ENCODE measurements at regions not wholly inside any gene's neighbourhood (a gene's known extent, or its start where the extent isn't known, plus 50 kb on each side); places are given as distances from the start of the nearest gene placed in this dataset.

- intact Hi-C loops (cut with DNase I) = no loop called here
- no peaks in the 10 kb centered on the region for H3K27me3 ChIP-seq
- DNase-seq (ENCODE audit: low spot score in 2 of 2) = no peak
Measured at GRCh38 chr22:22184277-22184807, 60.2 kb upstream of the VPREB1 start.

DNA sequence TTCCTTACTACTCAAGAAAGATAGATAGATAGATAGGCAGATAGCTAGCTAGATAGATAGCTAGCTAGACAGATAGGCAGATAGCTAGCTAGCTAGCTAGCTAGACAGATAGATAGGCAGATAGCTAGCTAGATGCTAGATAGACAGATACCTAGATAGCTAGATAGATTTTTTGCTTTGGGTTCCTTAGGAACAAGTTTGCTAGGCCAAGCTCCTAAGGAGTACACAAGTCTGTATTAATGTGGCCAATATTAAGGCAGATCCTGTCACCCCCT, 61.7 kb upstream of the VPREB1 start:
- H3K9me3 ChIP-seq = no peaks in the 10 kb centered on the region
- H3K27ac ChIP-seq = no peak overlapping the region
- intact Hi-C loops (cut with DNase I) = no loop called here
- H3K4me1 ChIP-seq = no peaks in the 10 kb centered on the region
- DNase-seq (ENCODE audit: low spot score in 2 of 2) = no peak
- TF ChIP-seq CTCF (IDR thresholded peaks at IDR 0.05) = no peak
- no peaks in the 10 kb centered on the region for H3K36me3 ChIP-seq
- no peaks in the 10 kb centered on the region for H3K27me3 ChIP-seq
- no peak overlapping the region for H3K4me3 ChIP-seq

More at GRCh38 chr22:22184277-22184807, 60.2 kb upstream of the VPREB1 start:
- TF ChIP-seq CTCF (IDR thresholded peaks at IDR 0.05) = no peak
- Histone ChIP-seq H3K4me3 (no peak overlapping the region), H3K36me3 (no peaks in the 10 kb centered on the region), H3K9me3 (no peaks in the 10 kb centered on the region), H3K4me1 (no peaks in the 10 kb centered on the region), H3K27ac (no peak overlapping the region)

- Histone ChIP-seq H3K27me3 (no peaks in the 10 kb centered on the region), H3K27ac (no peak overlapping the region), H3K4me3 (no peak overlapping the region), H3K4me1 (no peaks in the 10 kb centered on the region), H3K9me3 (no peaks in the 10 kb centered on the region), H3K36me3 (no peaks in the 10 kb centered on the region)
- no peak for DNase-seq (ENCODE audit: low spot score in 2 of 2)
- no peak for TF ChIP-seq CTCF (IDR thresholded peaks at IDR 0.05)
- intact Hi-C loops (cut with DNase I) = no loop called here
Measured at GRCh38 chr22:22182218-22182989, 62.2 kb upstream of the VPREB1 start.

DNA sequence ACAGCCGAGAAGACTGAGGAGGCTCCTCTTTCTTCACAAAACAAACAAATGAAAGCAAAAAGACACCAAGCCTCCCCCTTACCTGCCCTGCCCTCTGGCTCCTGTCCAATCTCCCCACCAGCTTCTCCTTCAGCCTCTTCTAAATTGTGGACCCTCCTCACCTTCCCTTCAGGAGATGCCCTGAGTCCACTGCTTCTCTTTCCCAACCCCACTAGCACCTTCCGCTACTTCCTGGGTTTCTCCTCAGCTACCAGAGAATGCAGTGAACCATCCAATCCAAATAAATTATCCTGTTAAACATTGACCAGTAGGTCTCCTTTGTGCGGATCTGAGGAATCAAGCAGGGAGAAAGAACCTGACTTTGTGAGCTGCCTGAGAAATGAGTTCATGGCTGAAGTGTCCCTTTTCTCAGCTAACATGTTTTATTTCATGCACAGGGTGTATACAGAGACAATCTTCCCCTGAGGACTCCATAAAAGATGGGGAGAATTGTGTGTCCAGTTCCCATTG, 63.2 kb upstream of the VPREB1 start:
- H3K9me3 ChIP-seq = no peaks in the 10 kb centered on the region
- intact Hi-C loops (cut with DNase I) = no loop called here
- no peak overlapping the region for H3K4me3 ChIP-seq
- H3K27me3 ChIP-seq = no peaks in the 10 kb centered on the region
- DNase-seq (ENCODE audit: low spot score in 2 of 2) = no peak
- no peaks in the 10 kb centered on the region for H3K4me1 ChIP-seq
- TF ChIP-seq CTCF (IDR thresholded peaks at IDR 0.05) = no peak
- no peaks in the 10 kb centered on the region for H3K36me3 ChIP-seq
- no peak overlapping the region for H3K27ac ChIP-seq

- Histone ChIP-seq H3K4me3 (no peak overlapping the region), H3K36me3 (no peaks in the 10 kb centered on the region), H3K27me3 (no peaks in the 10 kb centered on the region), H3K4me1 (no peaks in the 10 kb centered on the region), H3K9me3 (no peaks in the 10 kb centered on the region), H3K27ac (no peak overlapping the region)
- intact Hi-C loops (cut with DNase I) = no loop called here
- no peak for TF ChIP-seq CTCF (IDR thresholded peaks at IDR 0.05)
- no peak for DNase-seq (ENCODE audit: low spot score in 2 of 2)
Measured at GRCh38 chr22:22180738-22181285, 63.8 kb upstream of the VPREB1 start.
